GM12891 (cell line): ENCODE measurements at regions not wholly inside any gene's neighbourhood (a gene's known extent, or its start where the extent isn't known, plus 50 kb on each side); places are given as distances from the start of the nearest gene placed in this dataset.

Experiments used
- DNase-seq: peaks from one replicate; pipeline ENCODE4 v3.0.0; 2011; ENCODE audit warnings: low spot score; ENCODE audit not compliant: insufficient read length
- FAIRE-seq: peaks from 2 replicates; lab custom pipeline; 2011; peaks lifted over from hg19 to GRCh38; lab: Jason Lieb, UNC
- PAX5 ChIP-seq: IDR thresholded peaks from 2 replicates; pipeline ENCODE4 v1.6.1; 2011; ENCODE audit warnings: low read length, moderate library complexity, mild to moderate bottlenecking; ENCODE audit not compliant: insufficient read depth, severe bottlenecking
- POLR2A ChIP-seq: IDR thresholded peaks from 2 replicates; pipeline ENCODE4 v1.6.1; 2011; ENCODE audit warnings: low read depth, low read length, control low read depth
- POLR2AphosphoS5 ChIP-seq: IDR thresholded peaks from 2 replicates; pipeline ENCODE4 v1.6.1; 2011; ENCODE audit warnings: low read depth, low read length, control low read depth
- POU2F2 ChIP-seq: IDR thresholded peaks from 2 replicates; pipeline ENCODE4 v1.6.1; 2011; ENCODE audit warnings: low read depth, mild to moderate bottlenecking, control low read depth, low read length, moderate library complexity
- SPI1 ChIP-seq: IDR thresholded peaks from 2 replicates; pipeline ENCODE4 v1.6.1; 2011; ENCODE audit warnings: low read depth, low read length, control low read depth
- TAF1 ChIP-seq: IDR thresholded peaks from 2 replicates; pipeline ENCODE4 v1.6.1; 2011; ENCODE audit warnings: low read depth, low read length, control low read depth

- DNase-seq (no peak), FAIRE-seq (no peak)
- no peak for TF ChIP-seq POU2F2
- no peak for TF ChIP-seq PAX5
These were observed 264.9 kb downstream of the LTN1 start for GRCh38 chr21:28727809-28728208.

- DNase-seq (no peak), FAIRE-seq (no peak)
- no peak for TF ChIP-seq PAX5
- no peak for TF ChIP-seq SPI1
These were observed 267.3 kb downstream of the LTN1 start for GRCh38 chr21:28725396-28725795.

- no peak for TF ChIP-seq POLR2AphosphoS5
- TF ChIP-seq SPI1 = no peak
- no peak for TF ChIP-seq POLR2A
- TF ChIP-seq TAF1 = no peak
- no peak for TF ChIP-seq PAX5
- no peak for TF ChIP-seq POU2F2
- FAIRE-seq (no peak), DNase-seq (no peak)
These were observed 269.0 kb downstream of the LTN1 start for GRCh38 chr21:28723646-28724045.

- DNase-seq (no peak), FAIRE-seq (no peak)
- TF ChIP-seq SPI1 = no peak
These were observed 273.0 kb downstream of the LTN1 start for GRCh38 chr21:28719723-28720122.

- no peak for DNase-seq
- TF ChIP-seq POU2F2 (no peak), SPI1 (no peak), POLR2AphosphoS5 (no peak), TAF1 (no peak), POLR2A (no peak), PAX5 (no peak)
- FAIRE-seq = no peak
These were observed 277.8 kb downstream of the LTN1 start for GRCh38 chr21:28714777-28715464.

GRCh38 chr21:28712411-28712810, 280.3 kb downstream of the LTN1 start:
- FAIRE-seq (no peak), DNase-seq (no peak)
- no peak for TF ChIP-seq SPI1
- TF ChIP-seq PAX5 = no peak
- TF ChIP-seq POLR2AphosphoS5 = no peak
- no peak for TF ChIP-seq POLR2A

- DNase-seq (no peak), FAIRE-seq (no peak)
- TF ChIP-seq POU2F2 (no peak), TAF1 (no peak), SPI1 (no peak), PAX5 (no peak), POLR2AphosphoS5 (no peak), POLR2A (no peak)
These were observed 287.1 kb downstream of the LTN1 start for GRCh38 chr21:28705616-28706015.

- no peak for FAIRE-seq
- TF ChIP-seq POLR2A = no peak
- TF ChIP-seq POLR2AphosphoS5 = no peak
- no peak for TF ChIP-seq POU2F2
- TF ChIP-seq SPI1 = no peak
- no peak for TF ChIP-seq TAF1
- TF ChIP-seq PAX5 = no peak
- DNase-seq = no peak
These were observed 287.9 kb downstream of the LTN1 start for GRCh38 chr21:28704746-28705145.

- no peak for DNase-seq
- TF ChIP-seq POU2F2 (no peak), TAF1 (no peak), POLR2AphosphoS5 (no peak), SPI1 (no peak), POLR2A (no peak), PAX5 (no peak)
- no peak for FAIRE-seq
These were observed 288.8 kb downstream of the LTN1 start for GRCh38 chr21:28703861-28704260.

- TF ChIP-seq PAX5 = no peak
- no peak for DNase-seq
- FAIRE-seq = no peak
These were observed 292.9 kb downstream of the LTN1 start for GRCh38 chr21:28699596-28700259.

GRCh38 chr21:28699186-28699585, 293.5 kb downstream of the LTN1 start:
- DNase-seq (no peak), FAIRE-seq (no peak)
- no peak for TF ChIP-seq POU2F2
- TF ChIP-seq TAF1 = no peak
- TF ChIP-seq SPI1 = no peak
- no peak for TF ChIP-seq POLR2AphosphoS5
- no peak for TF ChIP-seq POLR2A
- TF ChIP-seq PAX5 = no peak
